Left ventricle myocardium superior (tissue), 1 donor: ENCODE measurements at regions not wholly inside any gene's neighbourhood (a gene's known extent, or its start where the extent isn't known, plus 50 kb on each side); places are given as distances from the start of the nearest gene placed in this dataset.
"Not testable (repeated sequence)": the region's sequence is repeated elsewhere in the genome, so short reads cannot be mapped to it uniquely, and the experiment has no call there.

Experiments used
- ATAC-seq: fragments of 200-7000 bp; cut with Tn5 transposase; one replicate; pipeline ENCODE4 v1.9.1; 2020; ENCODE audit warnings: mild to moderate bottlenecking, moderate library complexity
- DNase-seq: peaks from one replicate; pipeline ENCODE4 v3.0.0-alpha.2; 2020
- intact Hi-C: fragments of 100-400 bp; cut with micrococcal nuclease; formaldehyde crosslinking; loops from one replicate; pipeline ENCODE4 v1.11.0; 2022
- donor health status: DM: no; HTN: yes; CAD: no; lungs with severe emphysema.

GRCh38 chr2:83323038-83323437 is 1136.0 kb downstream of the SUCLG1 start:
- ATAC-seq, result no peak
- no peak for DNase-seq
- intact Hi-C loops, result no loop called here

GRCh38 chr2:83320053-83320452 is 1139.0 kb downstream of the SUCLG1 start:
- DNase-seq (no peak), ATAC-seq (no peak)
- intact Hi-C loops, result no loop called here

GRCh38 chr2:83305758-83306378 is 1153.2 kb downstream of the SUCLG1 start:
- DNase-seq (no peak), ATAC-seq (no peak)
- intact Hi-C loops, result no loop called here

- ATAC-seq (no peak), DNase-seq (no peak)
- intact Hi-C loops, result no loop called here
Observed at GRCh38 chr2:83291083-83291482, 1168.0 kb downstream of the SUCLG1 start.

GRCh38 chr2:83282841-83283240 is 1176.2 kb downstream of the SUCLG1 start:
- intact Hi-C loops, result no loop called here
- ATAC-seq, result no peak
- DNase-seq, result no peak

- DNase-seq (no peak), ATAC-seq (no peak)
- intact Hi-C loops, result no loop called here
Observed at GRCh38 chr2:83282043-83282795, 1176.9 kb downstream of the SUCLG1 start.

- DNase-seq, result no peak
- no peak for ATAC-seq
- intact Hi-C loops, result no loop called here
Observed at GRCh38 chr2:83280391-83280790, 1178.7 kb downstream of the SUCLG1 start.

- intact Hi-C loops, result no loop called here
- ATAC-seq (no peak), DNase-seq (no peak)
Observed at GRCh38 chr2:83273322-83273721, 1185.8 kb downstream of the SUCLG1 start.

- no peak for DNase-seq
- no peak for ATAC-seq
- intact Hi-C loops, result no loop called here
Observed at GRCh38 chr2:83261591-83262136, 1197.4 kb downstream of the SUCLG1 start.

- no peak for ATAC-seq
- no peak for DNase-seq
- intact Hi-C loops, result no loop called here
Observed at GRCh38 chr2:83253848-83254247, 1205.2 kb downstream of the SUCLG1 start.

GRCh38 chr2:83251321-83251872 is 1207.7 kb downstream of the SUCLG1 start:
- ATAC-seq (no peak), DNase-seq (no peak)
- intact Hi-C loops, result no loop called here

GRCh38 chr2:83245806-83246537 is 1213.1 kb downstream of the SUCLG1 start:
- intact Hi-C loops, DNase-seq, ATAC-seq: not testable (repeated sequence)

- ATAC-seq, result no peak
- DNase-seq, result no peak
- intact Hi-C loops, result no loop called here
Observed at GRCh38 chr2:83240611-83241010, 1218.5 kb downstream of the SUCLG1 start.

GRCh38 chr2:83238111-83238510 is 1221.0 kb downstream of the SUCLG1 start:
- DNase-seq, result no peak
- ATAC-seq, result no peak
- intact Hi-C loops, result no loop called here

GRCh38 chr2:83234246-83234645 is 1224.8 kb downstream of the SUCLG1 start:
- DNase-seq, result no peak
- no peak for ATAC-seq
- intact Hi-C loops, result no loop called here

- intact Hi-C loops, result no loop called here
- ATAC-seq, result no peak
Observed at GRCh38 chr2:83233781-83234180, 1225.3 kb downstream of the SUCLG1 start.

GRCh38 chr2:83233326-83233725 is 1225.8 kb downstream of the SUCLG1 start:
- intact Hi-C loops, result no loop called here
- no peak for ATAC-seq
- DNase-seq, result no peak

More at GRCh38 chr2:83233781-83234180, 1225.3 kb downstream of the SUCLG1 start:
- no peak for DNase-seq

GRCh38 chr2:83229443-83229842 is 1229.6 kb downstream of the SUCLG1 start:
- intact Hi-C loops, result no loop called here
- no peak for DNase-seq
- ATAC-seq, result no peak

- DNase-seq (no peak), ATAC-seq (no peak)
- intact Hi-C loops, result no loop called here
Observed at GRCh38 chr2:83224591-83225200, 1234.4 kb downstream of the SUCLG1 start.
